H1 (cell line): ENCODE measurements at regions not wholly inside any gene's neighbourhood (a gene's known extent, or its start where the extent isn't known, plus 50 kb on each side); places are given as distances from the start of the nearest gene placed in this dataset.

Experiments
- BCL11A ChIP-seq, 2 experiments: IDR thresholded peaks; one replicate each; pipeline ENCODE4 v1.6.1; 2011; ENCODE audit warnings: low read depth in 2 of 2, low read length in 2 of 2, mild to moderate bottlenecking in 2 of 2
- CREB1 ChIP-seq: IDR thresholded peaks from 2 replicates; pipeline ENCODE4 v1.6.1; 2012; ENCODE audit warnings: inconsistent platforms
- PHF8 ChIP-seq: fragments of 200-600 bp; sonication (generic); conservative IDR thresholded peaks from 2 replicates; pipeline ENCODE4 v1.7.1; 2012; ENCODE audit warnings: low read depth, mild to moderate bottlenecking, inconsistent platforms, low read length, moderate library complexity
- RFX5 ChIP-seq: IDR thresholded peaks from 2 replicates; pipeline ENCODE4 v1.6.1; 2011; ENCODE audit warnings: low read depth, low read length, improper control_type of control experiment, borderline replicate concordance
- SAP30 ChIP-seq: fragments of 300-600 bp; sonication (generic); IDR thresholded peaks from 2 replicates; pipeline ENCODE4 v1.7.1; 2012; ENCODE audit warnings: low read length, moderate library complexity, mild to moderate bottlenecking, inconsistent platforms; ENCODE audit not compliant: insufficient read depth, insufficient replicate concordance
- SIX5 ChIP-seq: IDR thresholded peaks from 2 replicates; pipeline ENCODE4 v1.6.1; 2011; ENCODE audit warnings: mild to moderate bottlenecking, low read depth, low read length
- SP1 ChIP-seq: IDR thresholded peaks from 2 replicates; pipeline ENCODE4 v1.6.1; 2011; ENCODE audit warnings: low read depth, low read length
- TF ChIP-seq, protein P1 (sequence below): fragments of 300-600 bp; sonication (generic); IDR thresholded peaks from 2 replicates; pipeline ENCODE4 v1.7.1; 2012; ENCODE audit warnings: low read length, moderate library complexity, mild to moderate bottlenecking, inconsistent platforms; ENCODE audit not compliant: insufficient replicate concordance

DNA sequence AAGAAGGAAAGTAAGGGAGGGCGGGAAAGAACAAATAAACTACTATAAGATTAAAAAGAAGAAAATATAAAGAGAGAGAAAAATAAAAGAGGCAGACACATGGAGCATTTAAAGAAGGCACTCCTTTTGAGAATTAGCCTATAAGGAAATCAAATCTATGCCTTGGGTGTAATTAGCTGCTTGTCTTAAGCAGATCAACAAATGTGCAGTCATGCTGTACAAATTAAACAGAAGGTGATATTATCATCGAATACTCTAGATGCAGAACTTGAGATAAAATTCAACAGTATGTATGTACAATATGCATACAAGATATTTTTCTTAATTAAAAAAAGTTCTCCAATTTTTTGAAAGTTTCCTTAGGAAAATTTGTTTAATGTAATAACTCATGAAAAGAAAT, 623.0 kb upstream of the CHORDC1 start (continued):
- TF ChIP-seq, protein P1, sequence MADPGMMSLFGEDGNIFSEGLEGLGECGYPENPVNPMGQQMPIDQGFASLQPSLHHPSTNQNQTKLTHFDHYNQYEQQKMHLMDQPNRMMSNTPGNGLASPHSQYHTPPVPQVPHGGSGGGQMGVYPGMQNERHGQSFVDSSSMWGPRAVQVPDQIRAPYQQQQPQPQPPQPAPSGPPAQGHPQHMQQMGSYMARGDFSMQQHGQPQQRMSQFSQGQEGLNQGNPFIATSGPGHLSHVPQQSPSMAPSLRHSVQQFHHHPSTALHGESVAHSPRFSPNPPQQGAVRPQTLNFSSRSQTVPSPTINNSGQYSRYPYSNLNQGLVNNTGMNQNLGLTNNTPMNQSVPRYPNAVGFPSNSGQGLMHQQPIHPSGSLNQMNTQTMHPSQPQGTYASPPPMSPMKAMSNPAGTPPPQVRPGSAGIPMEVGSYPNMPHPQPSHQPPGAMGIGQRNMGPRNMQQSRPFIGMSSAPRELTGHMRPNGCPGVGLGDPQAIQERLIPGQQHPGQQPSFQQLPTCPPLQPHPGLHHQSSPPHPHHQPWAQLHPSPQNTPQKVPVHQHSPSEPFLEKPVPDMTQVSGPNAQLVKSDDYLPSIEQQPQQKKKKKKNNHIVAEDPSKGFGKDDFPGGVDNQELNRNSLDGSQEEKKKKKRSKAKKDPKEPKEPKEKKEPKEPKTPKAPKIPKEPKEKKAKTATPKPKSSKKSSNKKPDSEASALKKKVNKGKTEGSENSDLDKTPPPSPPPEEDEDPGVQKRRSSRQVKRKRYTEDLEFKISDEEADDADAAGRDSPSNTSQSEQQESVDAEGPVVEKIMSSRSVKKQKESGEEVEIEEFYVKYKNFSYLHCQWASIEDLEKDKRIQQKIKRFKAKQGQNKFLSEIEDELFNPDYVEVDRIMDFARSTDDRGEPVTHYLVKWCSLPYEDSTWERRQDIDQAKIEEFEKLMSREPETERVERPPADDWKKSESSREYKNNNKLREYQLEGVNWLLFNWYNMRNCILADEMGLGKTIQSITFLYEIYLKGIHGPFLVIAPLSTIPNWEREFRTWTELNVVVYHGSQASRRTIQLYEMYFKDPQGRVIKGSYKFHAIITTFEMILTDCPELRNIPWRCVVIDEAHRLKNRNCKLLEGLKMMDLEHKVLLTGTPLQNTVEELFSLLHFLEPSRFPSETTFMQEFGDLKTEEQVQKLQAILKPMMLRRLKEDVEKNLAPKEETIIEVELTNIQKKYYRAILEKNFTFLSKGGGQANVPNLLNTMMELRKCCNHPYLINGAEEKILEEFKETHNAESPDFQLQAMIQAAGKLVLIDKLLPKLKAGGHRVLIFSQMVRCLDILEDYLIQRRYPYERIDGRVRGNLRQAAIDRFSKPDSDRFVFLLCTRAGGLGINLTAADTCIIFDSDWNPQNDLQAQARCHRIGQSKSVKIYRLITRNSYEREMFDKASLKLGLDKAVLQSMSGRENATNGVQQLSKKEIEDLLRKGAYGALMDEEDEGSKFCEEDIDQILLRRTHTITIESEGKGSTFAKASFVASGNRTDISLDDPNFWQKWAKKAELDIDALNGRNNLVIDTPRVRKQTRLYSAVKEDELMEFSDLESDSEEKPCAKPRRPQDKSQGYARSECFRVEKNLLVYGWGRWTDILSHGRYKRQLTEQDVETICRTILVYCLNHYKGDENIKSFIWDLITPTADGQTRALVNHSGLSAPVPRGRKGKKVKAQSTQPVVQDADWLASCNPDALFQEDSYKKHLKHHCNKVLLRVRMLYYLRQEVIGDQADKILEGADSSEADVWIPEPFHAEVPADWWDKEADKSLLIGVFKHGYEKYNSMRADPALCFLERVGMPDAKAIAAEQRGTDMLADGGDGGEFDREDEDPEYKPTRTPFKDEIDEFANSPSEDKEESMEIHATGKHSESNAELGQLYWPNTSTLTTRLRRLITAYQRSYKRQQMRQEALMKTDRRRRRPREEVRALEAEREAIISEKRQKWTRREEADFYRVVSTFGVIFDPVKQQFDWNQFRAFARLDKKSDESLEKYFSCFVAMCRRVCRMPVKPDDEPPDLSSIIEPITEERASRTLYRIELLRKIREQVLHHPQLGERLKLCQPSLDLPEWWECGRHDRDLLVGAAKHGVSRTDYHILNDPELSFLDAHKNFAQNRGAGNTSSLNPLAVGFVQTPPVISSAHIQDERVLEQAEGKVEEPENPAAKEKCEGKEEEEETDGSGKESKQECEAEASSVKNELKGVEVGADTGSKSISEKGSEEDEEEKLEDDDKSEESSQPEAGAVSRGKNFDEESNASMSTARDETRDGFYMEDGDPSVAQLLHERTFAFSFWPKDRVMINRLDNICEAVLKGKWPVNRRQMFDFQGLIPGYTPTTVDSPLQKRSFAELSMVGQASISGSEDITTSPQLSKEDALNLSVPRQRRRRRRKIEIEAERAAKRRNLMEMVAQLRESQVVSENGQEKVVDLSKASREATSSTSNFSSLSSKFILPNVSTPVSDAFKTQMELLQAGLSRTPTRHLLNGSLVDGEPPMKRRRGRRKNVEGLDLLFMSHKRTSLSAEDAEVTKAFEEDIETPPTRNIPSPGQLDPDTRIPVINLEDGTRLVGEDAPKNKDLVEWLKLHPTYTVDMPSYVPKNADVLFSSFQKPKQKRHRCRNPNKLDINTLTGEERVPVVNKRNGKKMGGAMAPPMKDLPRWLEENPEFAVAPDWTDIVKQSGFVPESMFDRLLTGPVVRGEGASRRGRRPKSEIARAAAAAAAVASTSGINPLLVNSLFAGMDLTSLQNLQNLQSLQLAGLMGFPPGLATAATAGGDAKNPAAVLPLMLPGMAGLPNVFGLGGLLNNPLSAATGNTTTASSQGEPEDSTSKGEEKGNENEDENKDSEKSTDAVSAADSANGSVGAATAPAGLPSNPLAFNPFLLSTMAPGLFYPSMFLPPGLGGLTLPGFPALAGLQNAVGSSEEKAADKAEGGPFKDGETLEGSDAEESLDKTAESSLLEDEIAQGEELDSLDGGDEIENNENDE = no peak
- TF ChIP-seq BCL11A (IDR thresholded peaks at IDR 0.05; ENCODE audit: low read depth in 2 of 2, low read length in 2 of 2) (no peak), CREB1 (no peak), SIX5 (no peak), SP1 (no peak), SAP30 (no peak), RFX5 (no peak), PHF8 (no peak)
